ENCODE measurements at regions not wholly inside any gene's neighbourhood (a gene's known extent, or its start where the extent isn't known, plus 50 kb on each side); places are given as distances from the start of the nearest gene placed in this dataset.

GRCh38 chr15:60244813-60245212 lies 153.0 kb downstream of the ANXA2 start:
- Histone ChIP-seq H3K36me3 (ENCODE audit: control insufficient read depth in 4 of 4, insufficient read depth in 3 of 4, low read depth in 1 of 4, low read length in 3 of 4) (no peaks in the 10 kb centered on the region), H3K4me1 (ENCODE audit: control insufficient read depth in 4 of 4, insufficient read depth in 4 of 4, low read length in 3 of 4) (no peaks in the 10 kb centered on the region), H3K27ac (ENCODE audit: low read depth in 1 of 2, low read length in 2 of 2) (no peak overlapping the region), H3K27me3 (ENCODE audit: control insufficient read depth in 4 of 4, insufficient read depth in 4 of 4, low read length in 3 of 4) (no peaks in the 10 kb centered on the region), H3K9ac (ENCODE audit: low read depth in 1 of 2, low read length in 2 of 2) (no peak overlapping the region), H3K9me3 (ENCODE audit: control insufficient read depth in 4 of 4, low read length in 3 of 4) (no peaks in the 10 kb centered on the region), H3K4me3 (ENCODE audit: low read depth in 1 of 3, low read length in 3 of 3) (no peak overlapping the region)
- DNase-seq (ENCODE audit: low spot score), result no peak
- TF ChIP-seq RAD21 (IDR thresholded peaks at IDR 0.05) (no peak), SP1 (IDR thresholded peaks at IDR 0.05) (no peak), TAF1 (conservative IDR thresholded peaks at IDR 0.05) (no peak), HNF4G (IDR thresholded peaks at IDR 0.05) (no peak)

GRCh38 chr15:60250316-60250715 lies 147.5 kb downstream of the ANXA2 start:
- H3K4me1 ChIP-seq (ENCODE audit: control insufficient read depth in 4 of 4, insufficient read depth in 4 of 4, low read length in 3 of 4), result no peaks in the 10 kb centered on the region
- peaks cover 0 to 6% (median 1%) of the 10 kb centered on the region in 4 donors for H3K27me3 ChIP-seq (ENCODE audit: control insufficient read depth in 4 of 4, insufficient read depth in 4 of 4, low read length in 3 of 4)
- 76% methylated on average over 3 of the region's 3 CpGs for WGBS
- DNase-seq (ENCODE audit: low spot score), result no peak
- H3K36me3 ChIP-seq (ENCODE audit: control insufficient read depth in 4 of 4, insufficient read depth in 3 of 4, low read depth in 1 of 4, low read length in 3 of 4), result no peaks in the 10 kb centered on the region
- H3K9me3 ChIP-seq (ENCODE audit: control insufficient read depth in 4 of 4, low read length in 3 of 4), result no peaks in the 10 kb centered on the region
- no peak overlapping the region for H3K27ac ChIP-seq (ENCODE audit: low read depth in 1 of 2, low read length in 2 of 2)
- no peak overlapping the region for H3K9ac ChIP-seq (ENCODE audit: low read depth in 1 of 2, low read length in 2 of 2)
- TF ChIP-seq EGR1 (IDR thresholded peaks at IDR 0.05; ENCODE audit: low read depth in 2 of 2) (no peak), NR2F2 (IDR thresholded peaks at IDR 0.05) (no peak), REST (IDR thresholded peaks at IDR 0.05) (no peak), FOXA1 (IDR thresholded peaks at IDR 0.05) (no peak), ATF3 (IDR thresholded peaks at IDR 0.05) (no peak), RAD21 (IDR thresholded peaks at IDR 0.05) (no peak), CTCF (IDR thresholded peaks at IDR 0.05; ENCODE audit: low read depth, low read length, missing input control) (no peak), SP1 (IDR thresholded peaks at IDR 0.05) (no peak), JUND (IDR thresholded peaks at IDR 0.05) (no peak), YY1 (IDR thresholded peaks at IDR 0.05) (no peak), ZBTB33 (IDR thresholded peaks at IDR 0.05) (no peak), TAF1 (conservative IDR thresholded peaks at IDR 0.05) (no peak), FOXA2 (IDR thresholded peaks at IDR 0.05) (no peak), GABPA (IDR thresholded peaks at IDR 0.05 in 1 of 2, conservative IDR thresholded peaks at IDR 0.05 in 1 of 2) (no peak), HNF4A (conservative IDR thresholded peaks at IDR 0.05) (no peak), RXRA (IDR thresholded peaks at IDR 0.05) (no peak)
- no peak overlapping the region for H3K4me3 ChIP-seq (ENCODE audit: low read depth in 1 of 3, low read length in 3 of 3)
